SHP77 (cell line): ENCODE measurements at regions not wholly inside any gene's neighbourhood (a gene's known extent, or its start where the extent isn't known, plus 50 kb on each side); places are given as distances from the start of the nearest gene placed in this dataset.

ENCODE experiments used
- DNase-seq, 2 experiments: peaks; one replicate each; lab custom pipeline; 2025; lab: John Stamatoyannopoulos, UW

DNA sequence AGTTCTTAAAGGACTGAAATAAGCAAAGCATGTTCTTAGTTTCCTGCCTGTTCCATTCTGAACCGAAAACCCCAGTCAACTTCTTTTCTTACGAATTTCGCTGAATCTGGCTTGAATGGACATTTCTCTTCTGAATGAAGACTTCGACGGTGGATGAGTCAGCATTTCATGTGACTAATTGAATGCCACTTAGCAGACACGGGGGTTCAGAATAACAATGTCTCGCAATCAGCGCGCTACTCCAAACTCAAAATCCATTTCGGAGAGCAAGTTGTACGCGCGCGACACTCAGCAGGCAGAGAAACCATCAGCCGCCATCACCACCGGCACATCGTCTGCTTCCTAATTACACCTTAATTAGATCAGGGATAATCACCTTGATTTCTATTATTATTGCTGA lies 239.0 kb upstream of the KLF6 start:
- no peak for DNase-seq

DNA sequence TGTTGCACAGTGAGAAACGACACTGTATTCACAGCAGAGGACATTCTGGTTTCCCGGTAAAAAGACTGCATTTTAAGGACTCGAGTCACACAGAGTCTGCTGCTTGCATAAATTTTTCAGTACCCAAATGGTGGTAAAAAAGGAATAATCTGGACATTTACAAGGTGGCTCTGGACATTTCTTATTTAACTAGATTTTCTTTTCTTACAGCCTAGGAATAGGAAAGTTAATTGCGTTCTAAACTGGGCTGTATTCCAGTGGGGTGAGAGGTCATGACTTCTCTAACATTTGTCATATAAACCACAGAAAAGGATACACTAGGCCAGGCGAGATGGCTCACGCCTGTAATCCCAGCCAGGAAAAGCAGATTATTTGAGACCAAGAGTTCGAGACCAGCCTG lies 237.5 kb upstream of the KLF6 start:
- no peak for DNase-seq

DNA sequence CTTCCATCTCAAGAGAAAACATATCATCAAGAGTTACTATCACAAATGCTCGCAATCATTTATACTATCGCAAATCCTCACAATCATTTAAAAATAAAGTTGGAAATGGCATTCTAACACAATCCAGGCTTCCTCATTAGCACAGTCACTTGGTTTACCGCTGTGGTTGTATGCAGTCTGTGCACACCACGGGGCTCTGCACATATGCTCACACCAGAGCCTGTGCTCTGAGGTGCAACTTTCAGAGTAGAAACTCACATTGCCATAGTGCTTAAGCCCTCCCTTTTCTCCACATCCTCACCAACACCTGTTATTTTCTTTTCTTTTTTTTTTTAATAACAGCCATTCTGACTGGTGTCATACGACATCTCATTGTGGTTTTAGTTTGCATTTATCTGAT lies 235.6 kb upstream of the KLF6 start:
- no peak for DNase-seq

DNA sequence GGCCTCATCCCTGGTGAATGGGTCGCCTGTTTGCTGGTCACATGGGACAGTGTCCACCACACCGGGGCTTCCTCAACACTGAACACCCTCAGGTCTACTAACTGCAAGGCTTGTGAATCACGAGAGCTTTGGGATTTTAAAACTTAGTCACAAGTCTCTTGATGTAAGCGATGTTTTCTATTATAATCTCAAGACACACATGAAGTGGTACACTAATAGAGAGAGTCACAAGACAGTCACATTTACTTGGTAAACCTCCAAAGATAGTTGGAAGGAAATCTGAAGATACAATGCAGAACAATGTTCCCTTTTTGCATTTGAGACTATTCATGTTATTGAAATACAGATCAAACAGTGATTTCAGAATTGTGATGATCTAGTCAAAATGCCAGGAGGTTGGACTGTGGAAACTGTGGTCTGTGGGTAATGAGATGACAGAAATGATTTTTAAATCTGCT lies 233.1 kb upstream of the KLF6 start:
- DNase-seq = no peak

DNA sequence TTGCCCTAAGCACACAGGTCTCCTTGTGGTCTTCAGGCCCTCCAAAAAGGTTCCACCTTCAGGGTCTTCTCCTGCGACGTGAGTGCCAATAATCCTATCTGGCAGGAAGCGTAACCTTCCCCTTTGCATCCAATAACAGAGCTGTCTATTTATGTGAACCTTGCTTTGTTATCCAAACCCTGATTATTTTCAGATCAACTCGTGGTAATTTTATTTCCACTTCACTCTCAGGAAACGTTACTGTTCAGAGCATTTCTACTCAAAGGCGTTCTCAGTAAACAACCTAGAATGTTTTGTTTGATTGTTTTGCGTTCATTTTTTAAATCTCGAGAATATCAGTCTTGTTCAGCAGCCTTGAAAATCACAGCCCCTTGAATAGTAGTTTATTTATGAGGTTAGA lies 232.3 kb upstream of the KLF6 start:
- DNase-seq = no peak

DNA sequence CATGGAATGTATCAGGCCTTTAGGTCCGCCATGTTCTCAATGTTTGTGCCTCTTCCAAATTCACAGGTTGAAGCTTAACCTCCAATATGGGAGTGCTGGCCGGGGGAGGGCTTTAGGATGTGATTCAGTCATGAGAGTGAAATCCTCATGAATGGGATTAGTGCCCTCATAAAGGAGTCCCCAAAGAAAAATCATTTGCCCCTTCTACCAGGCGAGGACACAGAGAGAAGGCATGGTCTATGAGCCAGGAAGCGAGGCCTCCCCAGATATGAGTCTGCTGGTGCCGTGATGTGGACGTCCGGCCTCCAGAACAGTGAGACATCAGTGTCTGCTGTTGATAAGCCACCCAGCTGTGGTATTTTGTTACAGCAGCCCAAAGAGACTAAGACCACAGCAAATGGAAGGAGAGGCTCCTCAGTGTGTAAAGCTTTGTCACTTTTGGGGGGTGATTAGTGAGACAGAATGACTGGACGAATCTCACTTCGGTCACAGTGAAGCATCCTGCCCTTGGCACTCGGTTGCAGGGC lies 231.3 kb upstream of the KLF6 start:
- DNase-seq = no peak

DNA sequence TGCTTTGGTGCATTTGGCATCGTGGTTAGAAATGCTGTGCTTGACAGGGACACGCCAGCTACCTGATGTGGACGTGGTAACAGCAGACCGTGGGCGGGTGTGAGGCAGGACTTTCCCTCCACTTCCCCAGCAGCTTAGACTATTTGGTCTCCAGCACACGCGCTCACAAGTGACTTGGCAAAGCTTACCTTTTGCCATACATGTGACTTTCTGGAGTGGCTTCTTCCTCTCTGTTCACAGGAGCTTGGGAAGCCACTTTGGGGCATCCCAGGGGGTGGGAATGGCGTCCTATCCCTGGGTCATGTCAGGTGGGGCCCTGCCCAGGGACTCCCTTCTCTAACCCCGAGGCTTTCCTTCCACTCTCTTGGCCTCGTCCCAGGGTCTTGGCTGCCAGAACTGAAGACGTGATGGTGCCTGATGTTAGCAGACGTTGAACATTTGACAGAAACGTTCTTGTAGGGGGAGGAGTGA lies 228.7 kb upstream of the KLF6 start:
- no peak for DNase-seq

DNA sequence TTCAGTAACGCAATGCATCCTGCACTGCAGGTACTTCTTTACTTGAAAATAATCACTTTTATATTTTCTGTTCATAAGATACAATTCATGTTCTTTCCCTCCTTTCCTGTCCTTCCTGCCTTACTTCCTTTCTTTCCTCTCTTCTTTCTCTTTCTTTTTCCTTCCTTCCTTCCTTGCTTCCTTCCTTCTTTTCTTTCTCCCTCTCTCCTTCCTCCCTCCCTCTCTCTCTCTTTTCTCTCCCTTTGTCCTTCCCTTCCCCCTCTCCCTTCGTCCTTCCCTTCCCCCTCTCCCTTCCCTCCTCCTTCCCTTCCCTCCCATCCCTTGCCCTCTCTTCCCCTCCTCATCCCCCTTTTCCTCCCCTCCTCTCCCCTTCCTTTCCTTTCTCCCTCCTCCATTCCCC lies 227.8 kb upstream of the KLF6 start:
- no peak for DNase-seq

DNA sequence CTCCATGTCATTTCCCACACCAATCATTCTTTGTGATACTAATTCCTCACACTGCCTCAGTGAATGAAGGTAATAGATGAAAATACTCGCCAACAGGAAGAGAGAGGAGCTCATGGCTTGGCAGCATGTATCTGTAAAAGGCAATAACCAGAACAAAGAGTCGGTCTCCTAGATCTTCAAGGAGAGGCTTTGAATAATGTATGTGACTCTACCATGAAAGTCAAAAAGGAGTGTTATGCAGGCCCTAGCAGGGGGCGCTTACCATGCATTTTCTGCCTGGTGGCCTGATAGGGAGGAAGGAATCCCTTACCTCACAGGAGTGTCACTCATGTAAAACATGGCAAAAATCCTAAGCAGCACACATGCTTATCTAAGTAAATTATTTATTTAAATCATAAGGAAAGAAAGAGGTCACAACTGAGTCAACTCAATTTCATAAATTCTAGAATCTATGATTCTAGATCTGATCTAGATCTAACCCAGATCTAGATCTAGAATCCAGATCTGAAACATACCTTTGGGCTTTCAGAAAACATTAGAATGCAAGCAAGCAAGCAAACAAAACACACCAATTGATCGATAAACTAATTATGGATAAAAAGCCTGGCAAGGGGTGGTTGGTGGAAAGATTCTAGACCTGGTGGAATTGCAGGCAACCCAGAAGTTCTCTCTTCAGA lies 226.3 kb upstream of the KLF6 start:
- DNase-seq = no peak

DNA sequence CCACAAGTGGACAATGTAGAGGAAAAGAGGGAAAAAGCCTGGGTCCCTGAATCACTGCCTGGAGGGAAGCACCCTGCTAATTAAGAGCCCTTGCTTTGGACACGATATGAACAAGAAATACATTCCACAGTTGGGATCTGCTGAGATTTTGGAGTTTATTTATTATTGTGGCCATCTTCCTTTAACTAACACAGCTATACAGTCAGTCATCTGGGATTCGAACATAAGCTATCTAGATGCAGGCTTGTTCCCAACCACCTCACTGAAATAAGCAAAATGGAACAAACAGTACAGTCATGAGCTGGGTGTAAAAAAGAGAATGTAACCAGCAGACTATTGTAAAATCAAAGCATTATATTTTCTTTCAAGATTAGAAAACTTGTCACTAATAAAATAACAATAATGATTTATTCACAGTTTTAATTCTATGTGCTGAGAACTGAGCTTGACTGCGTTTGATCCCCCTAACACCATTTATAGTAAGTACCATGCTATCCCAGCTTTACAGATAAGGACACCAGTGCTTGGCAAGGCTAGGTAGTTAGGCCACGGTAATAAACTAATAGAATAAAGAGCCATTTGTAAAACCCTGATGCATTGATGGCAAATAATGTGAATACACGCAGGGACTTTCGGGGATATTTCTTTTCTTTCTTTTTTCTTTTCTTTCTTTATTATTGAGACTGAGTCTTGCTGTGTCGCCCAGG lies 223.8 kb upstream of the KLF6 start:
- no peak for DNase-seq

DNA sequence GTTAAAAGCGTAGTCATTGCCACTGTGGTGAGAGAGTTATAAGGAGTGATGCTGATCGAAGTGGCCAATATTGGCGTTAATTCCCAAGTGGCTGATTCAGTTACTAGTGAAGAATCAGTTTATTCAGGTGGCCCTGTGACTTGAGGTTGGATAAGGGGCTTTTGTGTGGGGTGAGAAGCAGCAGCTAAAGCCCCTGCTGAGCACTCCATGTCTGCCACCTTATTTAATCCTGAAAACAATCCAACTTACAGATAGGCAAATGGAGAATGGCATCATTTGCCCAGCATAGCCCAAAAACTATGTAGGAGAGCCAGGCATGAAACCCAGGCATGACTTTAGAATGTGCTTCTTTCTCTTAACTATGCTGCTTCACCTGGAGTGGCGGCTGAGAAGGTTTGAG lies 222.8 kb upstream of the KLF6 start:
- DNase-seq = no peak

DNA sequence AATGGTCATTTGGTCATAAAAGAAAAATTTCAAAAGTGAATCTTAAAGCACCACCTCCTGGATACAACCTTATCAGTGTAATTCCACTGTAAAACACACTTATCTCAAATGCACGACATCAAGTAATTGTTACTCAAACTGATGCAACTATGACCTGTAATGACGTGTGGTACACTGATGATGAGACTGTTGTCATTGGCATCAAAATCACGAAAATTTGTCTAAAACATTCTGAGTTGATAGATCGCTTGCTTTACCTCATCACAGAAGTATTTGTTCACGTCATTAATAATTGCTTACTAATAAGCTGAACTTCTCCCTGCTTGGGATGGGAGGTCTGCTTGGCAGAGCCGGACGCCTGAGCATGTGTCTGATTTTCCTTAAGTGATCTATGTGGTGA lies 221.8 kb upstream of the KLF6 start:
- no peak for DNase-seq

DNA sequence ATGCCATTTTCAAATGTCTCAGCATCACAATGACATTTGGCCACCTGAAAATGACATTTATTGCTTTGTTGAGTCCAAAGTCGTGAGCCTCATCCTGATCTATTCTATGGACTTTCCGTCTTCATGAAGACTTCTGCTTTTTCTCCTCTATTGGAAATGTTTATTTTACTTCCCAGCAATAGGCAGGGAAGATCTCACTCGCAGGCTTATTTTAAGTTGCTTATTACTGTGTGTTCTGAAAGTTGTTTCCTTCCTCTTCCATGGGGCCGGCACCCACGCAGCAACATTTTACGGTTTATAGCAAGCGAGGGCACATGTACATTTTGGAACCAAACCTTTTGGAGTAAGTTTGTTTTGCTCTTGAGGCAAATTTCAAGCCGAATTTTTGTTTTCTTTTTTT lies 221.0 kb upstream of the KLF6 start:
- DNase-seq = no peak

DNA sequence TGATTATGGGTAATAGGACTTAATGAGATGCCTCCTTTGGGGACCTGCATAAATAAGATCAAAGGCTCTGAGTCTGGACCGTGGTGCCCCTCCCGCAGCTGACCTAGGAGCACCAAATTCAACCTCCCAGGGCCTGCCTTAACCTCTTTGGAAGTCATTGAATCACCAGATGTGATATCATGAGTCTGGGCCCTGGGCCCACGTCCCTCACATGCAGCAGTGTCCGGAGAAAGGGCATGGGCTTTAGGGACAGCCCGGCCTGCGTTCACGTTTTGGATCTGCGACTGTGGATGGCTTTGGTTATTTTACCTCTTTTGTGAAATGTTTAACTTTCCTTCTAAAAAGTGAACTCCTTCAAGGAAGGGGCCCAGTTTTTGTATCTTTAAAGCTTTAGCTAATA lies 220.0 kb upstream of the KLF6 start:
- no peak for DNase-seq

DNA sequence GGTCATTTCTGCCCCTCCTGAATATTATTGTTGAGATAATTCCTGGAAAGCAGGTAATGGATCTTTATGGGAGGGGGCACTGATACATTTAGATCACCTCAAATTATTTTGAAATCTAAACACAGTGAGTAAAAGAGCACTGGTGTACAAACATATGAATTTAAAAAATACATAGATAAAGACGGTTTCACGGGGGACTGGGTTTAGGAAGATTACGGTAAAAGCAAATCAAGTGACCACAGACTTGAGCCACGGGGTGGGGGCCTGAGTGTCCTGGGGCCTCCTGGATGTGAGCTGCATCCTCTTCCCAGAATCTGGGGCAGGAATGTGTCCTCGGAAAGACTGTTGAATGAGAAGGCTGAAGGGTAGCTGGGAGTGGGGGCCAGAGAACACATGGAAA lies 219.1 kb upstream of the KLF6 start:
- DNase-seq = no peak

DNA sequence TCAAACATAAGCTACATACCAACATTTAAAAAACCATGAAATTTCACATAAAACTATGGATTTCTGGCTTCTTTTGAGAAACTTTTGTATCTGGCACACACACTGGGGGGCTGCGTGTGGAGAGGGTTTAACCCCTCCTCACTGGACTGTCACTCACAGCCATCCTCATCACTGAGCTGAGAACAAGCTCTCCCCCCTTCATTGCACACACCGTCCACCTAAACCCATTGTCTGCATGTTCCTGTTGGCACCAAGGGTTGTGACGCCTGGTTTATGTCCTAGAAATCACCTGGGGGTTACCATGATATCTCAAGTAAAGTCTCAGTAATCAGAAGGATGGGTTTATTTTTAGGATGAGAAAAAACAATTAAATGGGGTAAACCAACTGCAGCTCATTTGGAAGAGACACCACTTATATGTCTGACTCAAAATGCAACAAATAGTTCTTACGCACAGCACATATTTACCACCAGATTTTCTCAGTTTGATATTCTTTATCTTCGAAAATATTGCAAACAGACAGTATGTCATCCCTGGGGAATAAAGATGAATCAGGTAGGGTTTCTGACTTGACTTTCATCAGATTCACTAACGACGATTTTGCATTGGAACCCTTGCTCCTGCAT lies 218.5 kb upstream of the KLF6 start:
- DNase-seq = no peak

DNA sequence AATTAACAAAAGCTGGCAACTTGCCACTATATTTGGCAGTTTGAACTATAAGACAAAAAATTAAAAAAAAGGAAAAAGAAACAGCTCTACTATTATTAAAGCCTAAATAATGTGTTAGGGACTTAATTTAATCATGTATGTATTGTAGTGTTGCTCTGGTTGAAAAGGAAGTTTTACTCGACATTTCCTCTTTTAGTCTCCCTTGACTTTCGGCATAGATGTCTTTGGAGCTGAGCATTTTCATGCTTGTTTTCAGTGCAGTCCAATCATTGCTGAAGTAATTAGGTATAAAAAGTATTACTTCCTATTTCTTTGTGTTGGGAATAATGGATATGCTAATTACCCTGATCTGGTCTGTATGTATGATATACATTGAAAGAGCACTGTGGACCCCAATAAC lies 216.8 kb upstream of the KLF6 start:
- no peak for DNase-seq

DNA sequence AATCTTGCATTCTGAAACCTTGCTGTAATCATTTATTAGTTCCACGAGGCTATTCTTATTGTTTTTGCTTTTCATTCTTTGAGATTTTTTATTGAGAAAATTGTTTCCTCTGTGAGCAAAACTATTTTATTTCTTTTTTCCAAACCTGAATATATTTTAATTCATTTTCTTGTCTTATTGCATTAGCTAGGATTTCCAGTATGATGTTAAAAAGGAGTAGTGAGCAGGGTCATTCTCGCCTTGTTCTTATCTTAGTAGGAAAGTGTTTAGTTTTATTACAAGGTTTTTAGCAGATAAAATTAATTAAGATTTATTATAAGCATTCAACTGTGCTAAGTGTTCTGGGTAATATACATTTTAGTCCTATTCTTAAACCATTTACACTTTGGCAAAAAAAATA lies 214.6 kb upstream of the KLF6 start:
- DNase-seq = no peak

DNA sequence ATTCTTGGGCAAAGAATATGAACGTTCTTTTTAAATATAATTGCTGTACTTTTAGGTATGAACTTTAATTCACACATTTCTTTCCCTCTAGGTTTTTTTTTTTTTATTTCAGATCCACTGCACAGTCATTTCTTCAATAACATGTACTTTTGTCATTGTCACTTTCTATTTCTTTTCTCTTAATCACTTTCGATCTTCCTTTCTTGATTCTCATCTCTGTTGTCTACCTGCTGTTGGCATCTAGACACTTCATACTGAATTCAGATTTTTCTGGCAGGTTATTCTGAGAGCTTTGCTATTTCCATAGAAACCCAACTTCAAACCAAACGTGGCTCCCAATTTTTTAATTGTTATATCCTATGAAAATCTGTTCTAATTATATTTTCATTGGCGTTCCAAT lies 211.7 kb upstream of the KLF6 start:
- DNase-seq = no peak

DNA sequence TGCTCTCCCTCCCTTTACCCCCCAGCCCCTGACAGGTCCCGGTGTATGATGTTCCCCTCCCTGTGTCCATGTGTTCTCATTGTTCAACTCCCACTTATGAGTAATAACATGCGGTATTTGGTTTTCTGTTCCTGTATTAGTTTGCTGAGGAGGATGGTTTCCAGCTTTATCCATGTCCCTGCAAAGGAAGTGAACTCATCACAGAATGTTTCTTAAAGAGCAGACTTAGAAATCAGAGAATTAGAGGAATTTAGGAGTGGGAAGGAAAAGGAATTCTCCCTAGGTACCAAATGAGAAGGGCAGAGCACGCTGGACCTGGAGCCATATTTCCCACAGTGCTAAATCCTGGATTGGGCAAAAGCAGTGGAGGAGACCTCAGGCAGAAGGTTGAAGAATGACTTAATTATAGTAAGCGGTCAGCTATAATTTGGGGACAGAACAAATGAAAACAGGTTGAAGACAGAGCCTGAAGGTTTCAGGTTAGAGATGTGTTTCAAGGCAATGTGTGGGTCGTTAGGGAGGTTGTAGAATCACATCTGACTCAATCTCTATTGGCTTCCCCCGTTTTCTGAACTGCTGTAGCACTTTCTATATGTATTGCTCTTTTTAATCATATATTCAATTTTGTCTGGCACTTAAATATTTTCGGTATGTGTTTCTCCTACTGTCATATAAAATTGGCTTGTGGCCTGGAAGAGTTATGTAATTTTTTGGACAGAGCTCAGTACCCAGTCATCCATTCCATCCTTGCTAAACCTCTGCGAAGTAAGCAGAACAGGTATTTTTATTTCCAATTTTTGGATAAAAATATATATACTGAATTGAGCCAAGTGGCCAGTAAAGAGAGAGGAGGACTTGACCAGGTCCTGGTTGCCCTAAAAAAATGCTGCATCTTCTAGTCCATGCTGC lies 210.5 kb upstream of the KLF6 start:
- no peak for DNase-seq

DNA sequence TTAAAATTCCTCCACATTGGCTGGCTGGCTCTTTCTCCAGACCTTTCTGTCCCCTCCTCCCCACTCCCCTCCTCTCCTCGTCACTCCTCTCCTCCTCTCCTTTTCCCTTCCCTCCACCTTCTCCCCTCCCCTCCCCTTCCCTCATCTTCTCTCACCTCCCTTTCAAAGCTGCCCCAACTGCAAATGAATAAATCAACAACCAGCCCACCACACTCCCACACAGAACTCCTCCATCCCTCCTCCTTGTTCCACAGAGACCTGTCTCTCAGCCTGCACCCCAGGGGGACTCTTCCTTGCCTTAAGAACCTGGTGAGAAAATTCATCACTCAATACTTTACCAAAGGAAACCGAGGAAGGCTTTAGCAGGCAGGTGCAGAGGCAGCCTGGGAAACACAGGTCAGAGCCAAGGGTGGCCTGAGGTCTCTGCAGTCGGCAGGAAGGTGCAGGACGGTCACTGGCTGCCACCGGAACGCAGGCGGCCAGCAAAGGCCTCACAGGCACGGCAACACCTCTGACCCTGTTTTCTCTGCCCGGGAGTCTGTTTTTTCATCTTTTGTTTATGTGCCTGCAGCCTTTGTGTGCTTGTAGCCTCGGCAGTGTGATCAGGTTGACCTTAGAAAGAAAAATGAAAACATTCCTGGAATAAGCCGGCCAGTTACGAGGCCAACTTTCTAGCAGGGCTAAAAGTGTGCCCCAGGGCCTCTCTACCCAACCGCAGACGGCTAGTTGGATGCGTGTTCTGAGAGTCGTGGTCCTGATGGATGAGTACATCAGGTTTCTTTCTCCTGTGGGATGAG lies 207.6 kb upstream of the KLF6 start:
- DNase-seq = no peak
